Ishikawa (cell line): ENCODE measurements at regions not wholly inside any gene's neighbourhood (a gene's known extent, or its start where the extent isn't known, plus 50 kb on each side); places are given as distances from the start of the nearest gene placed in this dataset.

ENCODE experiments used
- CEBPB ChIP-seq: IDR thresholded peaks from 2 replicates; pipeline ENCODE4 v1.6.1; 2012
- CREB1 ChIP-seq: IDR thresholded peaks from 2 replicates; pipeline ENCODE4 v1.6.1; 2012; ENCODE audit warnings: low read depth
- EGR1 ChIP-seq: IDR thresholded peaks from 2 replicates; pipeline ENCODE4 v1.6.1; 2012
- EP300 ChIP-seq: IDR thresholded peaks from 2 replicates; pipeline ENCODE4 v1.6.1; 2012; ENCODE audit warnings: borderline replicate concordance
- FOXM1 ChIP-seq: IDR thresholded peaks from 2 replicates; pipeline ENCODE4 v1.6.1; 2012; ENCODE audit warnings: low read depth, borderline replicate concordance
- MAX ChIP-seq: IDR thresholded peaks from 2 replicates; pipeline ENCODE4 v1.6.1; 2012
- NFIC ChIP-seq: IDR thresholded peaks from 2 replicates; pipeline ENCODE4 v1.6.1; 2012
- RAD21 ChIP-seq: IDR thresholded peaks from 2 replicates; pipeline ENCODE4 v1.6.1; 2012; ENCODE audit warnings: low read depth
- REST ChIP-seq: IDR thresholded peaks from 2 replicates; pipeline ENCODE4 v1.6.1; 2012; ENCODE audit warnings: low read depth, mild to moderate bottlenecking
- TAF1 ChIP-seq: IDR thresholded peaks from 2 replicates; pipeline ENCODE4 v1.6.1; 2012; ENCODE audit warnings: low read depth, mild to moderate bottlenecking
- TCF12 ChIP-seq: IDR thresholded peaks from 2 replicates; pipeline ENCODE4 v1.6.1; 2012; ENCODE audit warnings: low read depth
- TEAD4 ChIP-seq: IDR thresholded peaks from 2 replicates; pipeline ENCODE4 v1.6.1; 2012
- USF1 ChIP-seq: IDR thresholded peaks from 2 replicates; pipeline ENCODE4 v1.6.1; 2012
- YY1 ChIP-seq: IDR thresholded peaks from 2 replicates; pipeline ENCODE4 v1.6.1; 2012; ENCODE audit warnings: low read depth
- ZBTB7A ChIP-seq: IDR thresholded peaks from 2 replicates; pipeline ENCODE4 v1.6.1; 2012; ENCODE audit warnings: low read depth

GRCh38 chr2:128635361-128635900, 316.8 kb upstream of the HS6ST1 start:
- TF ChIP-seq FOXM1: no peak

- TF ChIP-seq TAF1 (no peak), TEAD4 (no peak), USF1 (no peak), NFIC (no peak), MAX (no peak), CEBPB (no peak), ZBTB7A (no peak), TCF12 (no peak), YY1 (no peak), REST (no peak), EP300 (no peak), FOXM1 (no peak), CREB1 (no peak), RAD21 (no peak), EGR1 (no peak)
Measured at GRCh38 chr2:128636802-128637147, 318.1 kb upstream of the HS6ST1 start.

GRCh38 chr2:128637481-128638155, 318.9 kb upstream of the HS6ST1 start:
- TF ChIP-seq CEBPB (no peak), REST (no peak), CREB1 (no peak), TCF12 (no peak), RAD21 (no peak), EP300 (no peak), MAX (no peak)

GRCh38 chr2:128638341-128639119, 319.9 kb upstream of the HS6ST1 start:
- TF ChIP-seq REST (no peak), RAD21 (no peak), TEAD4 (peak; percentile 86), YY1 (no peak), USF1 (no peak)

GRCh38 chr2:128639120-128639477, 320.4 kb upstream of the HS6ST1 start:
- TF ChIP-seq TEAD4: no peak
- no peak for TF ChIP-seq USF1
- no peak for TF ChIP-seq CREB1
- no peak for TF ChIP-seq EP300
- no peak for TF ChIP-seq FOXM1
- no peak for TF ChIP-seq CEBPB
- TF ChIP-seq TAF1: no peak
- no peak for TF ChIP-seq ZBTB7A
- no peak for TF ChIP-seq REST
- no peak for TF ChIP-seq NFIC
- TF ChIP-seq YY1: no peak
